MM.1S (cell line): ENCODE measurements at regions not wholly inside any gene's neighbourhood (a gene's known extent, or its start where the extent isn't known, plus 50 kb on each side); places are given as distances from the start of the nearest gene placed in this dataset.

Experiments used
- DNase-seq: peaks from one replicate; pipeline ENCODE4 v3.0.0-alpha.2; 2015
- H2AFZ ChIP-seq: fragments of 300-600 bp; sonication (generic); 2 replicates; pipeline ENCODE4 v1.6.0; 2016; ENCODE audit warnings: antibody characterized with exemption, low read length
- H3F3A ChIP-seq: fragments of 300-600 bp; sonication (generic); 2 replicates; pipeline ENCODE4 v1.6.1; 2016; ENCODE audit warnings: mild to moderate bottlenecking, antibody characterized with exemption, low read length, moderate library complexity, mixed read lengths; ENCODE audit not compliant: insufficient read depth
- H3K27ac ChIP-seq: fragments of 300-600 bp; sonication (generic); 2 replicates; pipeline ENCODE4 v1.5.1; 2016; ENCODE audit warnings: mild to moderate bottlenecking, low read length
- H3K27me3 ChIP-seq: fragments of 300-600 bp; sonication (generic); replicated peaks from 2 replicates; pipeline ENCODE4 v1.6.0; 2016; ENCODE audit warnings: low read length; ENCODE audit not compliant: insufficient read depth
- H3K36me3 ChIP-seq: fragments of 300-600 bp; sonication (generic); replicated peaks from 2 replicates; pipeline ENCODE4 v1.6.1; 2016; ENCODE audit warnings: mild to moderate bottlenecking, low read length, mixed read lengths; ENCODE audit not compliant: insufficient read depth
- H3K4me1 ChIP-seq: fragments of 300-600 bp; sonication (generic); 2 replicates; pipeline ENCODE4 v1.6.1; 2016; ENCODE audit warnings: low read length, mixed read lengths
- H3K4me2 ChIP-seq: fragments of 300-600 bp; sonication (generic); 2 replicates; pipeline ENCODE4 v1.6.0; 2016; ENCODE audit warnings: low read depth, low read length
- H3K4me3 ChIP-seq: fragments of 300-600 bp; sonication (generic); 2 replicates; pipeline ENCODE4 v1.5.1; 2016; ENCODE audit warnings: low read length, mixed read lengths
- H3K79me2 ChIP-seq: fragments of 300-600 bp; sonication (generic); 2 replicates; pipeline ENCODE4 v1.6.1; 2016; ENCODE audit warnings: mixed run types, low read length, mixed read lengths
- H3K9ac ChIP-seq: fragments of 300-600 bp; sonication (generic); 2 replicates; pipeline ENCODE4 v1.6.1; 2016; ENCODE audit warnings: low read length, mixed read lengths
- H3K9me2 ChIP-seq: fragments of 300-600 bp; sonication (generic); replicated peaks from 2 replicates; pipeline ENCODE4 v1.6.1; 2016; ENCODE audit warnings: mild to moderate bottlenecking, low read length, mixed read lengths; ENCODE audit not compliant: insufficient read depth
- H3K9me3 ChIP-seq: fragments of 300-600 bp; sonication (generic); replicated peaks from 2 replicates; pipeline ENCODE4 v1.6.1; 2016; ENCODE audit warnings: mild to moderate bottlenecking, low read length, mixed read lengths; ENCODE audit not compliant: insufficient read depth
- H4K20me1 ChIP-seq: fragments of 300-600 bp; sonication (generic); 2 replicates; pipeline ENCODE4 v1.6.1; 2016; ENCODE audit warnings: mild to moderate bottlenecking, low read length, moderate library complexity, mixed read lengths; ENCODE audit not compliant: insufficient read depth
- CTCF ChIP-seq: fragments of 300-600 bp; sonication (generic); IDR thresholded peaks from 2 replicates; pipeline ENCODE4 v1.5.1; 2016; ENCODE audit warnings: antibody characterized with exemption, low read length, mixed read lengths
- EZH2 ChIP-seq: fragments of 300-600 bp; sonication (generic); optimal IDR thresholded peaks from 2 replicates; pipeline ENCODE3; 2017; ENCODE audit warnings: low read depth, mild to moderate bottlenecking, antibody characterized with exemption, low read length, mixed read lengths
- EZH2phosphoT487 ChIP-seq: fragments of 300-600 bp; sonication (generic); IDR thresholded peaks from 2 replicates; pipeline ENCODE4 v1.6.1; 2018; ENCODE audit warnings: antibody characterized with exemption, low read length

DNA sequence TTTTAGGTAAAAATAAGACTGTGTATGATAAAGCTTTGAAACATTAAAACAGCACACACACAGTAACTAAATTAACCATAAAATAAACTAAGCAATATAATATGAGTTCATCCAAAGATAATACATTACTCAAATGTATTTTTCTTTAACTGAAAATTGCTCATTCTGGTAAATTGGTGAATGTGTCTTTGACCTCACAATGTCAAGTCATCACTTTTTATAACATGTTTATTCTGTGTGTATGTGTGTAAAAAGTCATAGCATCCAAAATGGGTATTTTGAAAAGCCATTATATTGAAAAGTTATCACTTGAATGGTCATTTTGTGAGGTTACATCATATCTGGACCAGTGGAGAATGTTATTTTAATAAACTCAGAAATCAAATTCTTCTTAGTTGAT is 724.6 kb downstream of the ADGRL2 start:
- Histone ChIP-seq H3K79me2 (no peaks in the 10 kb centered on the region), H3K9me2 (no peaks in the 10 kb centered on the region), H3K27me3 (no peaks in the 10 kb centered on the region), H2AFZ (no peak overlapping the region), H4K20me1 (no peaks in the 10 kb centered on the region), H3K36me3 (no peaks in the 10 kb centered on the region), H3K4me3 (no peak overlapping the region), H3F3A (no peaks in the 10 kb centered on the region), H3K4me2 (no peak overlapping the region), H3K4me1 (no peaks in the 10 kb centered on the region), H3K27ac (no peak overlapping the region), H3K9me3 (no peaks in the 10 kb centered on the region), H3K9ac (no peak overlapping the region)
- no peak for DNase-seq
- no peak for TF ChIP-seq EZH2
- TF ChIP-seq EZH2phosphoT487 = no peak
- TF ChIP-seq CTCF = no peak

- DNase-seq = no peak
Measured at GRCh38 chr1:82520611-82521010, 719.9 kb downstream of the ADGRL2 start.

GRCh38 chr1:82517586-82517985 is 716.9 kb downstream of the ADGRL2 start:
- Histone ChIP-seq H3K36me3 (no peaks in the 10 kb centered on the region), H3K4me1 (no peaks in the 10 kb centered on the region), H3F3A (no peaks in the 10 kb centered on the region), H3K27ac (no peak overlapping the region), H2AFZ (no peak overlapping the region), H3K9me2 (no peaks in the 10 kb centered on the region), H3K4me2 (no peak overlapping the region), H3K4me3 (no peak overlapping the region), H4K20me1 (no peaks in the 10 kb centered on the region), H3K9ac (no peak overlapping the region), H3K79me2 (no peaks in the 10 kb centered on the region), H3K9me3 (no peaks in the 10 kb centered on the region), H3K27me3 (no peaks in the 10 kb centered on the region)
- DNase-seq = no peak
- TF ChIP-seq EZH2phosphoT487 (no peak), CTCF (no peak), EZH2 (no peak)

More at GRCh38 chr1:82520611-82521010, 719.9 kb downstream of the ADGRL2 start:
- no peaks in the 10 kb centered on the region for H3K79me2 ChIP-seq
- no peaks in the 10 kb centered on the region for H3K4me1 ChIP-seq
- no peak overlapping the region for H3K4me3 ChIP-seq
- H2AFZ ChIP-seq = no peak overlapping the region
- H3K9me3 ChIP-seq = no peaks in the 10 kb centered on the region
- no peaks in the 10 kb centered on the region for H3K27me3 ChIP-seq
- H3K9ac ChIP-seq = no peak overlapping the region
- H3K36me3 ChIP-seq = no peaks in the 10 kb centered on the region
- TF ChIP-seq EZH2 (no peak), EZH2phosphoT487 (no peak), CTCF (no peak)
- no peaks in the 10 kb centered on the region for H3F3A ChIP-seq
- H3K27ac ChIP-seq = no peak overlapping the region
- H3K4me2 ChIP-seq = no peak overlapping the region
- no peaks in the 10 kb centered on the region for H4K20me1 ChIP-seq
- H3K9me2 ChIP-seq = no peaks in the 10 kb centered on the region
